HCT116 (cell line): ENCODE measurements at regions not wholly inside any gene's neighbourhood (a gene's known extent, or its start where the extent isn't known, plus 50 kb on each side); places are given as distances from the start of the nearest gene placed in this dataset.

Experiments used
- ATAC-seq: fragments of 200-7000 bp; cut with Tn5 transposase; 2 replicates; pipeline ENCODE4 v1.9.1; 2020; ENCODE audit warnings: mild to moderate bottlenecking, moderate library complexity
- BruUV-seq: library from RNA; stranded (reverse); fragments of 400-500 nt; replicated peaks from 2 replicates; lab custom pipeline; 2021; lab: Mats Ljungman, UMichigan
- CTCF ChIA-PET: fragments of 300-600 bp; sonication (Branson Sonifier 250); formaldehyde crosslinking; loops from one replicate; lab custom pipeline; 2021; ENCODE audit warnings: antibody characterized with exemption; lab: Charles Lee
- POLR2A ChIA-PET: fragments of 300-600, 350-600 bp; sonication (Branson Sonifier 250); formaldehyde crosslinking; loops from one replicate; lab custom pipeline; 2021; ENCODE audit warnings: antibody characterized with exemption; lab: Charles Lee
- RAD21 ChIA-PET, 2 experiments: fragments of 300-600 bp; sonication (Branson Sonifier 250); formaldehyde crosslinking; loops; one replicate each; lab custom pipeline; 2023; ENCODE audit warnings: low total read pairs in 2 of 2; ENCODE audit not compliant: uncharacterized antibody in 2 of 2, unreplicated experiment in 2 of 2, low non-redundant PET in 1 of 2; lab: Charles Lee
- DNase-seq: peaks from one replicate; pipeline ENCODE4 v3.0.0-alpha.2; 2010; ENCODE audit warnings: low read depth, low spot score
- H2AFZ ChIP-seq: fragments of 200-600 bp; shearing (Covaris generic), sonication (generic); 2 replicates; pipeline ENCODE4 v1.6.1; 2017; ENCODE audit warnings: low read depth, mixed run types, mixed read lengths, antibody characterized with exemption, low read length; ENCODE audit not compliant: poor library complexity, severe bottlenecking
- H3K27ac ChIP-seq: 2 replicates; pipeline ENCODE4 v1.5.1; 2012; ENCODE audit warnings: low read depth, low read length
- H3K27me3 ChIP-seq: fragments of 200-600 bp; sonication (generic); 2 replicates; pipeline ENCODE4 v1.6.1; 2016; ENCODE audit warnings: mixed run types, low read length, mixed read lengths; ENCODE audit not compliant: insufficient read depth
- H3K36me3 ChIP-seq, 2 experiments: fragments of 200-500 bp in 1 of 2; fragments of 200-600 bp in 1 of 2; sonication (Bioruptor generic) in 1 of 2; sonication (generic) in 1 of 2; 2 replicates each; pipeline versions ENCODE4 v1.5.1 to v1.6.1; 2014 to 2016; ENCODE audit warnings: low read length in 2 of 2, inconsistent platforms in 1 of 2, mixed read lengths in 1 of 2, mixed run types in 1 of 2; ENCODE audit not compliant: insufficient read depth in 2 of 2, control insufficient read depth in 1 of 2
- H3K4me1 ChIP-seq, 2 experiments: fragments of 200-600 bp in 1 of 2; sonication (generic) in 1 of 2; 2 replicates each; pipeline versions ENCODE4 v1.5.1 to v1.6.1; 2012 to 2017; ENCODE audit warnings: low read length in 2 of 2, inconsistent platforms in 1 of 2, mild to moderate bottlenecking in 1 of 2, mixed read lengths in 1 of 2, mixed run types in 1 of 2, moderate library complexity in 1 of 2; ENCODE audit not compliant: insufficient read depth in 2 of 2, control insufficient read depth in 1 of 2
- H3K4me2 ChIP-seq: fragments of 200-600 bp; sonication (generic); 2 replicates; pipeline ENCODE4 v1.6.1; 2017; ENCODE audit warnings: mixed run types, low read length, mixed read lengths
- H3K4me3 ChIP-seq, 2 experiments: fragments of 200-600 bp in 1 of 2; sonication (generic) in 1 of 2; replicated peaks in 1 of 2; 2 replicates each; pipeline ENCODE4 v1.5.1; 2011 to 2016; ENCODE audit warnings: low read length in 2 of 2, control low read depth in 1 of 2, low read depth in 1 of 2, mild to moderate bottlenecking in 1 of 2, mixed read lengths in 1 of 2, mixed run types in 1 of 2
- H3K79me2 ChIP-seq: fragments of 200-600 bp; sonication (generic); 2 replicates; pipeline ENCODE4 v1.6.1; 2017; ENCODE audit warnings: mild to moderate bottlenecking, mixed run types, low read length, moderate library complexity, mixed read lengths; ENCODE audit not compliant: insufficient read depth
- H3K9ac ChIP-seq: fragments of 200-600 bp; sonication (generic); 2 replicates; pipeline ENCODE4 v1.6.1; 2016; ENCODE audit warnings: low read length, mixed read lengths
- H3K9me2 ChIP-seq: fragments of 200-600 bp; sonication (generic), shearing (Covaris generic); 2 replicates; pipeline ENCODE4 v1.6.1; 2017; ENCODE audit warnings: mixed run types, mild to moderate bottlenecking, moderate library complexity; ENCODE audit not compliant: insufficient read depth
- H3K9me3 ChIP-seq, 2 experiments: fragments of 200-500 bp in 1 of 2; fragments of 200-600 bp in 1 of 2; sonication (Bioruptor generic) in 1 of 2; sonication (generic) in 1 of 2; 2 replicates each; pipeline ENCODE4 v1.6.1; 2014 to 2017; ENCODE audit warnings: low read length in 2 of 2, mixed read lengths in 2 of 2, inconsistent platforms in 1 of 2, low read depth in 1 of 2, mild to moderate bottlenecking in 1 of 2, mixed run types in 1 of 2, moderate library complexity in 1 of 2; ENCODE audit not compliant: control insufficient read depth in 1 of 2, insufficient read depth in 1 of 2
- H4K20me1 ChIP-seq: fragments of 200-600 bp; sonication (generic), shearing (Covaris generic); 2 replicates; pipeline ENCODE4 v1.6.1; 2017; ENCODE audit warnings: mixed run types, mild to moderate bottlenecking, moderate library complexity; ENCODE audit not compliant: insufficient read depth
- ATF3 ChIP-seq: IDR thresholded peaks from 2 replicates; pipeline ENCODE4 v1.6.1; 2012
- CBX3 ChIP-seq: IDR thresholded peaks from 2 replicates; pipeline ENCODE4 v1.6.1; 2012; ENCODE audit warnings: low read depth
- CEBPB ChIP-seq: IDR thresholded peaks from 2 replicates; pipeline ENCODE4 v1.6.1; 2012; ENCODE audit warnings: low read depth
- EGR1 ChIP-seq: IDR thresholded peaks from 2 replicates; pipeline ENCODE4 v1.6.1; 2012; ENCODE audit warnings: low read depth
- JUND ChIP-seq: IDR thresholded peaks from 2 replicates; pipeline ENCODE4 v1.6.1; 2012
- MAX ChIP-seq: IDR thresholded peaks from 2 replicates; pipeline ENCODE4 v1.6.1; 2012
- POLR2A ChIP-seq: IDR thresholded peaks from 2 replicates; pipeline ENCODE4 v1.7.0; 2011; ENCODE audit warnings: borderline replicate concordance; ENCODE audit not compliant: insufficient read depth, insufficient read length; ENCODE audit errors: extremely low read depth
- POLR2AphosphoS5 ChIP-seq: IDR thresholded peaks from 2 replicates; pipeline ENCODE4 v1.6.1; 2011; ENCODE audit warnings: mild to moderate bottlenecking, low read depth, low read length, moderate library complexity
- REST ChIP-seq: IDR thresholded peaks from 2 replicates; pipeline ENCODE4 v1.6.1; 2012; ENCODE audit warnings: low read depth
- TCF7L2 ChIP-seq: IDR thresholded peaks from 2 replicates; pipeline ENCODE4 v1.7.0; 2011; ENCODE audit warnings: borderline replicate concordance, inconsistent platforms; ENCODE audit not compliant: insufficient read depth, insufficient read length; ENCODE audit errors: extremely low read depth
- YY1 ChIP-seq: IDR thresholded peaks from 2 replicates; pipeline ENCODE4 v1.6.1; 2011; ENCODE audit warnings: low read length, low read depth, moderate library complexity, mild to moderate bottlenecking; ENCODE audit not compliant: insufficient replicate concordance; ENCODE audit errors: extremely low read depth
- ZBTB33 ChIP-seq: IDR thresholded peaks from 2 replicates; pipeline ENCODE4 v1.6.1; 2011; ENCODE audit warnings: mild to moderate bottlenecking, low read length, moderate library complexity; ENCODE audit not compliant: insufficient replicate concordance; ENCODE audit errors: extremely low read depth
- ZFX ChIP-seq: fragments of 450-650 bp; IDR thresholded peaks from 2 replicates; pipeline ENCODE4 v1.6.1; 2017
- intact Hi-C: fragments of 100-400 bp; cut with micrococcal nuclease; formaldehyde crosslinking; loops from 2 replicates; pipeline ENCODE4 v1.10.0; 2022

- no peaks in the 10 kb centered on the region for H4K20me1 ChIP-seq
- BruUV-seq = no TSS peak
- no peak overlapping the region for H2AFZ ChIP-seq
- no peak for DNase-seq
- ChIA-PET RAD21 (no interaction called here), CTCF (no interaction called here), POLR2A (no interaction called here)
- no peak overlapping the region for H3K4me2 ChIP-seq
- H3K27ac ChIP-seq = no peak overlapping the region
- no peaks in the 10 kb centered on the region for H3K9me3 ChIP-seq
- no peak for TF ChIP-seq ZBTB33
- no peak overlapping the region for H3K9ac ChIP-seq
- no peaks in the 10 kb centered on the region; a peak in 1 of 4 replicates for H3K4me1 ChIP-seq
- no peak overlapping the region for H3K4me3 ChIP-seq
- H3K79me2 ChIP-seq = no peaks in the 10 kb centered on the region
- no peak for ATAC-seq
- no peaks in the 10 kb centered on the region for H3K27me3 ChIP-seq
- intact Hi-C loops = no loop called here
- H3K36me3 ChIP-seq = no peaks in the 10 kb centered on the region
- no peaks in the 10 kb centered on the region for H3K9me2 ChIP-seq
Measured at GRCh38 chr13:50339271-50339670, 324.0 kb downstream of the KCNRG start.

GRCh38 chr13:50340146-50340545, 324.9 kb downstream of the KCNRG start:
- Histone ChIP-seq H2AFZ (no peak overlapping the region), H3K9me2 (no peaks in the 10 kb centered on the region), H4K20me1 (no peaks in the 10 kb centered on the region), H3K4me1 (no peaks in the 10 kb centered on the region), H3K27ac (no peak overlapping the region), H3K9me3 (no peaks in the 10 kb centered on the region), H3K36me3 (no peaks in the 10 kb centered on the region), H3K9ac (no peak overlapping the region), H3K79me2 (no peaks in the 10 kb centered on the region), H3K4me2 (no peak overlapping the region), H3K4me3 (no peak overlapping the region), H3K27me3 (no peaks in the 10 kb centered on the region)
- CTCF ChIA-PET = no interaction called here
- intact Hi-C loops = no loop called here
- no TSS peak for BruUV-seq
- DNase-seq (no peak), ATAC-seq (no peak)
- RAD21 ChIA-PET = no interaction called here
- POLR2A ChIA-PET = no interaction called here
- TF ChIP-seq POLR2AphosphoS5 (no peak), EGR1 (no peak), ATF3 (no peak), ZFX (no peak), REST (no peak), JUND (no peak), POLR2A (no peak), YY1 (no peak), MAX (no peak), ZBTB33 (no peak), CBX3 (no peak), CEBPB (no peak), TCF7L2 (no peak)
